Keratinocyte (primary cell): ENCODE measurements at regions not wholly inside any gene's neighbourhood (a gene's known extent, or its start where the extent isn't known, plus 50 kb on each side); places are given as distances from the start of the nearest gene placed in this dataset.

Experiments used
- CTCF ChIP-seq, 3 experiments: IDR thresholded peaks in 1 of 3; conservative IDR thresholded peaks in 1 of 3; optimal IDR thresholded peaks in 1 of 3; 2 replicates in 2 of 3; 3 replicates in 1 of 3; pipeline versions ENCODE3 to v1.5.1; 2011; ENCODE audit warnings: low read length in 3 of 3, mild to moderate bottlenecking in 3 of 3, moderate library complexity in 2 of 3, control low read depth in 1 of 3, inconsistent platforms in 1 of 3; ENCODE audit not compliant: insufficient read depth in 2 of 3; ENCODE audit errors: extremely low read depth in 1 of 3
- EZH2 ChIP-seq: IDR thresholded peaks from one replicate; pipeline ENCODE4 v1.6.1; 2012; ENCODE audit warnings: inconsistent platforms, mild to moderate bottlenecking, low read length, moderate library complexity

GRCh38 chr14:38727731-38728130 lies 375.3 kb downstream of the SEC23A start:
- no peak for TF ChIP-seq CTCF (optimal IDR thresholded peaks at IDR 0.05 in 1 of 3, IDR thresholded peaks at IDR 0.05 in 1 of 3, conservative IDR thresholded peaks at IDR 0.05 in 1 of 3; ENCODE audit: extremely low read depth in 1 of 3, insufficient read depth in 2 of 3, low read length in 3 of 3)
- TF ChIP-seq EZH2: no peak
